HG02884 (cell line): ENCODE measurements at regions not wholly inside any gene's neighbourhood (a gene's known extent, or its start where the extent isn't known, plus 50 kb on each side); places are given as distances from the start of the nearest gene placed in this dataset.

Experiments
- ATAC-seq: cut with Tn5 transposase; IDR thresholded peaks from one replicate; pipeline ENCODE4 v1.9.1; 2021; ENCODE audit warnings: mild to moderate bottlenecking, moderate library complexity; ENCODE audit not compliant: unreplicated experiment

DNA sequence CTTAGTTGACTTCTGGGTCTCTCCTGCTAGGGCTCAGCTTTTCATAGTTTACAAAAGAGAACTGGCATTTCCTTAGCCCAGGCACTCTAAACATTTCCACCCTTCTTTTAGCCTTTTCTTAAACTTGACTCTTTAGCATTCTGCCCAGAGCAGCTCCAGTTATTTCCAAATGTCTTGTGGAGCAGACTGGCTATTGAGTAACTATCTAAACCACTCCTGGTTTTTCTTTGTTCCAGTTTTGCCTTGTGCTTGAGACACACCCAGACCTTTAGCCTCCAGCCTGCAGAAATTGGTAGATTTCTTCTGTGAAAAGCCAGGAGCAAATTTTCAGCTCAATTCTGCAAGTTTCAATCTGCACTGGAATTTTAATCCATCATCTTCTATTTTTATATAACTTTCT is 1813.1 kb downstream of the OLFM4 start:
- ATAC-seq: no peak

DNA sequence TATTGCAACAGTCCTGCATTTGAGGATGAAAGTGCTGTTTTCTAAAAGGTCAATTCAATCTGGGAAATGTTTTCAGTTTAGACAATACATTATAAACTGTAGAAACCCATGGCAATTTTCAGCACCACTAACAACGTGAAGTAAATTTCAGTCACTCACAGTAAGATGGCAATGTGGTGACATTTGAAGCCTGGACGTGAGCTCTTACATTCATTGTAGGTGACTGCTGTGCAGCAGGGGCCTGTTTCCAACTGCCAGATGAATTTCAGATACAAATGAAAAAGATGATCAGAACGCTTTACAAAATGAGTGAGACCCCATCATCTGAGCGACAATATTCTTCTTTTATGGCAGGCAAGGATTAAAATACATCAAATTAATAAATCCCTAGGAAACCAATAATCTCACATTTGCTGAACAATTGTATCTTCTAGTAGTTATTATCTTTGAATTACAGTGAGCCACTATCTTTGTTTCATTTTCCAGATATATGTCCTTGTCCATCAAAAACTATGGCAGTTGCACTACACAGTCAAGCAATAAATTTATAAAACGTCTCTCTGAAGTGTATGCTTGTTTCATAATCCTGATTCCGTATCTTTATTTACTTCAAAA is 1816.8 kb downstream of the OLFM4 start:
- ATAC-seq: no peak

DNA sequence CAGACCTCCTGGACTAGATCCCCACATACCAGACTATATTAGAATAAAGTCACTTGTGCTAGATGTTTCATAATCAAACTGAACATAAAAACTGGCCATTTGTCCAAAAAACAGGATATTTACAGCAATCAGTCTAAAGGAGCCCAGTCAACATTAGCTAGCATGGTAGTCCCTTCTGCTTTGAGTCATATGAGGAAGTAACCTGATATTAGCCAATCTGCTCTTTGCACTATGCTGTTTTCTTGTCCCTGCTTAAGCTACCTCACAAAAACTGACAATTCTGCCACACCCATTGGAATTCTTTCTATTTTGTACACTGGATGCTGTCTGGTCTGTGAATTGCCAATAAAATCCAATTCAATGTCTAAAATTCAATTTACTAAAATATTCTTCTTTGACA is 1824.2 kb downstream of the OLFM4 start:
- no peak for ATAC-seq

DNA sequence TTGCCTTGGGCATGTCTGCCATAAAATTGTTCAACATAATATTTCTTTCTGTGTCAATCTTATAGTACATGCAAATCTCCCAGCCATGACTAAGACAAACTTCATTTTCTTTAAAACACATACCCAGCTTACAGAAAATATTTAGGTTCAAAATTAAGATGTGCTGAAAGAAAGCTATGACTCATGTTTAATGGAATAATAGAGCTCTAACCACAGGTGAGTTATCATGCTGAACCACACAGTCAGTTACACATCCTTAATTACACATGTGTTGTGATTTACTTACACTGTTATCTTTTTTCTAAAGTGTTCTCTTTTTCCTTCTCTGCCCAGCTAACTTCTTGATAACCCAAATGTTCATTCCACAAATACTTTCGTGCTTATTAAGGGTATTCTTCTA is 1831.2 kb downstream of the OLFM4 start:
- ATAC-seq: no peak

DNA sequence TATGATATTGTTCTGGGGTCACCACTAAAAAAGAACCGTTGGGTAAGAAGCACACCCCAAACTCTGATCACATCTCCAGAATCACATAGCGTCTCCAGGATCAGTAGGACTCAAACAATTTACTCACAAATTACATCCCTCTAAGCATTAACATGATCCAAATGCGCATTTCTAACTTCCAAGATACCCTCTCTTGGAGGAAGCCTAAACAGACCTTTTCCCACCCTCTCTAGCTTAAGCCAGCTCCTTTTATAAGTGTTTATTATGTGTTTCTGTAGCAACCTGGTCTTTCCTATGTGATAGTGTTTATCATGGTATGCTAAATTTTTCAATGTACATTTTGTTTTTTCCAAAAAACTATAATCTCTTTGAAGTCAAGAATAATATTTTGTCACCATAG is 1846.5 kb downstream of the OLFM4 start:
- no peak for ATAC-seq

DNA sequence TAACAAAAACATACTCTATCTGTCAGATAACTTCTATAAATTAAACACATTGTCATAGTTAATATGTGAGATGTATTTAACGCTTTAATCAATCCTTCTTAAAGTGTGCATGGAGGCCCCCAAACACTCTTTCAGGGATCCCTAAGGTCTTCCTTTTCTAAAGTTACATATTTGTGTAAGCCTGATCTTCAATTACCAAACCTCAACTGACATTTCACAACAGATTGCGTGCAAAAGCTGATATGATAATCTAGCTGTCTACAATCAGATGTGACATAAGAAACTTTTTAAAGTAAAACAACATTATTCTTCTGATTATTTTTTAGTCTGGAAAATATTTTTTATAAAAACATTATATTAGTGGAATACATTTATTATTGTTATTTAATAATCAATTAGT is 1850.4 kb downstream of the OLFM4 start:
- ATAC-seq: no peak

DNA sequence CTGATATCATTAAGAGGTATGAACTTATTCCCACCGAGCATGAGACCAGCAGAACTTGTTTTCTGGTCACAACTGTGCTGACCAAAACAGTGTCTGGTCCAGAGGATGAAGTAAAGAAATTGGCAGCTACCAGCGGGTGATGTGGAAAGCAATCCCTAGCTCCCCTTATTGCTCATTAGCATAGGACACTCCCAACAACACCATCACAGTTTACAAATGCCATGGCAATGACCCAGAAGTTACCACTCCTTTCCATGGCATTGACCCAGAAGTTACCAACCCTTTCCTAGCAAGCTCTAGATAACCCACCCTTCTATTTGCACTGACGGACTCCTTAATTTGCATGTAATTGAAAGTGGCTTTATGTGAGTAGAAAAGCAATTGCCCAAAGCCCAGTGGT is 1856.1 kb downstream of the OLFM4 start:
- ATAC-seq: no peak

DNA sequence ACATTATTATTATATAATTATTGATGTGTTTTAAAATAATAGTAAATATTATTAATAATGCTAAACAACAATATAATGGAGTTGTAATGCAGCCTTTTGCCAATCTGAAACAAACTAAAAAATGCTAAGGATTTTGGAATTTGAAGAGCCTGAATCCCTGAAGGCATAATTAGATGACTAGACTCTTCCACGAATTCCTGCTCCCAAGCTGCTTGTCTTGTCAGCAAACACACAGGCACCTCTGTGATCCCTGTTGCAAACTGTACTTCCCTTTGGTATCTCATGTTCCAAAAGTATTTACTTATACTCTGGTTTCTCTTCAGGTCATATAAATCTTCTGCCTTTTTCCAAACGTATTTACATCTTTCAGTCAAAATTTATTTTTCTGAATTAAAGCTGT is 1862.4 kb downstream of the OLFM4 start:
- no peak for ATAC-seq

DNA sequence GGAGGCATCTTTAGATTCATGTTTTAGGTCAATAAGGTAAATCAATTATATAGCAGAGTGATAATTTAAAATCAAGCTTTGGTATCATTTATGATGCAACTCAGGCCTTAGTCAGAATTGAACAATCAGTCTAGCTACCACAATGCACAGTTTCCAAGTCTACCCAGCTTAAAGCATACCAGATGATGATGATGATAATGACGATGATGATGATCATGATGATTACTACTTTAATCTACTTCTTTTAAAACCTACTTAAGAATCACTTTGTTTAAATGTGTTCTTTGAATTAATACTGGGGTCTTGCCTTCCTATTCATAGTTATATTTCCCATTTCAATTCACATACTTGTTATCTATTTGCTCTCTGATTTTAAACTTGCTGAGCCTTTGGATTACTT is 1872.7 kb downstream of the OLFM4 start:
- ATAC-seq: no peak

DNA sequence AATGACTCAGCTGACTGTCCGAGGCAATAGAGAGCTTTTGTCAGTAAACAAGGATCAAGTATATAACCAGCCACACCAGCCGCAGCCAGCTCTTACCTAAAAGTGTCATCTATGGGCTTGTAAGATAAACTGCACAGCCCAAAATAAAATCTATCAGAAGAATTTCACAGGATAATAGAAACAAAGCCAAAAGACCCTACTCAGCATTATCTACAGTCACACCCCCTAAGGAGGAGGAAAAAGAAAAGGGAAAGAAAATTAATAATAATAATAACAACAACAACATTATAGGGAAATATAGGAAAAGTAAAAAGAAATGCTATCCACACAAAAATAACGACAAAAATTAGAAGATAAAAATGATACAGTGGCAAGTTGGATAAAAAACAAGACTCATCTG is 1883.8 kb downstream of the OLFM4 start:
- ATAC-seq: no peak

DNA sequence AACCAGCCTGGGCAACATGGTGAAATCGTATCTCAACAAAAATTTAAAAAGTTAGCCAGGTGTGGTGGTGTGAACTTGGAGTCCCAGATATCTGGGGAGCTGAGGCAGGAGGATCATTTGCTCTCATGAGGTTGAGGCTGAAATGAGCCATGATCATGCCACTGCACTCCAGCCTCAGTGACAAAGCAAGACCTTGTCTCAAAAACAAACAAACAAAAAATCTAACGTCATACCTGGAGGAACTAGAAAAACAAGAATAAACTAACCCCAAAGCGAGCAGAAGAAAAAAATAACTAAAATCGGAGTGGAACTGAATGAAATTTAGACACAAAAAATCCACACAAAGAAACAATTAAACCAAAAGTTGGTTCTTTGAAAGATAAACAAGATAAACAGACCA is 1885.1 kb downstream of the OLFM4 start:
- ATAC-seq: no peak

DNA sequence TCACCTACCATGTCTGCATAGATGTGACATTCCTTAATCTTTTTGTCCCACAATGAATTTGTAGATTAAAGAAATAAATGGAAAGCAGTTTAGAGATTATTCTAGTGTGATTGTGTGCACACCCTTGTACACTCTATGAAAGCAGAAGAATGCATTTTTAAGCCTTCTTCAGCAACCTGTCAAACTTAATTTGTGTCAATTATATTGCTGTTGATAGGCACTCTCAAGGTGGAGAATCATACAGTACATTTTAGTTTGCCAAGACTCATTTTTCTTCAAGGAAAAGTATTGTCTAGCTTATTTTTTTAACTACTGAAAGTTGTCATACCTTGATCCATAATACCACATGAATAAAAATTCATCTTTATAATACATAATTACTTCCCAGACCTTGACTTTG is 1898.9 kb downstream of the OLFM4 start:
- no peak for ATAC-seq

DNA sequence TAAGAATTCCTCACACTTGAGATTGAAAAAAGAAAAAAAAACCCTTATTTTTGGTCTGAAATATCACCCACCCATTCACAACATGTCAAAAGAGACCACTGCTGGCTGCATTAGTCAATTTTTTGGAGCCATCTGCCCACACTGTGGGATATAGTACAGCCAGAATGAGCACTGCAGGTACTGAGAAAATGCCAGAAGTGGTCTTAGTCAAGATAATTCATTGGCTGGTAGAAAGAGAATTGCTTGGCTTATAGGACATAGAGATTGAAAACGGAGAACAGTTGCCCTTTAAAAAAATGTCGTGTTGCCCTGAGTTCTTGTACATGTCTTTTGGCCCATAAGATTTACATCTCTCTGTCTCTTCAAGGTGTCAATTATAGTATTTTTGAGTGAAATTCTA is 1899.5 kb downstream of the OLFM4 start:
- no peak for ATAC-seq

DNA sequence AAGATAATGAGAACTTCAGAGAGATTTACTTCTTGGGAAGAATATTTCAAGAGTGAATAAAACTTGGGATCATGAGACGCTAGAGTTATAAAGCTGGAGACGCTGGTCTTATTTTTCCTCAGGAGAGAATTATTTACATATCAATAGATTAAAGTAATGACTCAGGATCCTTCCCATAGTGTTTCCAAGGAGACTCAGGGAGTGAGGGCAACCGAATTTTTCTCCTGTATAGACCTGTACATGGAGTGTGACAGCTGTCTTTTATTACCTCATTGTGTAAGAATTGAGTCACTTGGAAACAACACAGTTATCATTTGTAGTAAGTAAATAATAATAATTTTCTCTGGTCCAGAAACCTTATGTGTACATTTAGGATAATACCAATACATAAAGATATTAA is 1905.5 kb downstream of the OLFM4 start:
- ATAC-seq: no peak

DNA sequence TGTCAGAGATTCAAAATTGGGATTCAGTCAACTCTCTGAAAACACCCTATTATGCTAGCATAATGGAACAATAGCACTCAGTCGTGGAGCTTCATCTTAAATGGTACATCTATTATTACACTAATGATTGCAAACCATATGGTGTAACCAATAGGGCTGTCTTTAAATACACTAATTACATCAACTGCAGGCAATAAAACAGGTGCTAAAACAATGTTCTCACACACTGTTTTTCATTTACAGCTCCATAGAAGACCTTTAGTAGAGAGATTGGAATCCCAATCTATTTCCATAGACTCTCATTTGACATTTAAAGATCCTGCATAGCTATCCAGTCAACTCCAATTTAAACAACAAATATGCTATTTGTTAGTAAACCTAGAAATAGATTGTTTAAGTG is 1917.4 kb downstream of the OLFM4 start:
- ATAC-seq: no peak

DNA sequence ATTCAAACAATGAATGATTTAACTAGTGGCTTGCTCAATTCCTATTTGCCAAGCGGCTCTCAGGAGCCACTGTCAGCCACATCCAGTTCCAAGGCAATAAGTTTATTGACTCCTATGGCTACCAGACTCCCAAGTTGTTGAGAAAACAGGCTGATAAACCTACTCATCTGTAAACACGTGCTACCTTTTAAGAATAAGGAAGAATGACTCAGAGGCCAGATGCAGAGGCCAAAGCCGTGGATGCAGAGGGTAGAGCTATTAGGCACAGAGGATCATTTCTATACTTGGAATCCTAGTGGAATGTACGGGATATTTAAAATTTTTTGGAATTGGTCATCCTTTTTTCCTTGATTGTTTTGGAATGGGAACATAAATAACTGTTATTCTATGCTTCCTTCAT is 1921.1 kb downstream of the OLFM4 start:
- no peak for ATAC-seq

DNA sequence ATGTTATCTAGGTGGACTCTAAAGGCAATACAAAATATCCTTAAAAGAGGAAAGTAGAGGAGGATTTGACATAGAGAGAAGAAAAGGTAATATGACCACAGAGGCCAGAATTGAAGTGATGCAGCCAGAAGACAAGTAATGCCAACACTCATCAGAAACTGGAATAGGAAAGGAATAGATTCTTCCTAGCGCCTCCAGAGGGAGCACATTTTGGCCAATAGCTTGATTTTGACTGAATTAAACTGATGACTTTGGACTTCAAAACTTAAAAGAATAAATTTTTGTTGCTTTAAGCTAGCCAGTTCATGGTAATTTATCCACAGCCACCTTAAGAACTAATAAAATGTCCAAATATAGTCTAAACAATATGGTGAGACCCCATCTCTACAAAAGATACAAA is 1921.9 kb downstream of the OLFM4 start:
- no peak for ATAC-seq

DNA sequence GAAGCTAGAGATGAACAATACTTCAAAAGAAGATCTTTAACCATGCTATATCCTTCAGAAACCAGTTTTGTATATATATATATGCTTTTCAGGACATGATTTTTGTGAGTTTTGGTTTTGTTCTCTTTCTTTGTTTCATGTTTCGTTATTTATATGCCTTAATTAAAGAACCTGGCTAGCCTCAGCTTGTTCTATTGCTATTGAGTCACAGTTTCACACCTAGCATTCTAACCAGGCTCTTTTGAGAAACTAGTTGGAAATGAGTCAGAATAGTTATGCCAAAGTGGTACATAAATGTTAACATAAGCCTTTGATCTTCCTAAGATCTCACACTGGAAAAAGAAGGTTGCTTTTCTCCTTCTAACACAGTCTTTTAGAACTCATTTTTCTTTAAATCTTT is 1925.2 kb downstream of the OLFM4 start:
- ATAC-seq: no peak

DNA sequence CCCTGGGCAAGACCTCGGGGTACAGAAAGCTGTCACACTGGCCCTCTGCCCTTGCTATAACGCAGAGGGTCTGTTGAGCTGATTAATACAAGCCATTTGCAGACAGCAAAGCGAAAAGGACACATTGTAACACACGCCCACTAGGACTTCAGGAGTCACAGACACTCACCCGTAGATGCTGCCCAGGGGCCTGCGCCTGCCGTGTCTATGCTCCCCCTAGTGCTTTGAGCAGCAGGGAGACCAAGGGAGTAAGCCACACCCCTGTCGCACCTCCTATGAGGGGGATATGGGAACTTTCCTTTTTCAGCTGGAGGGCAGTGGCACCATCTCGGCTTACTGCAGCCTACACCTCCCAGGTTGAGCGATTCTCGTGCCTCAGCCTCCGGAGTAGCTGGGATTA is 1930.2 kb downstream of the OLFM4 start:
- ATAC-seq: no peak

DNA sequence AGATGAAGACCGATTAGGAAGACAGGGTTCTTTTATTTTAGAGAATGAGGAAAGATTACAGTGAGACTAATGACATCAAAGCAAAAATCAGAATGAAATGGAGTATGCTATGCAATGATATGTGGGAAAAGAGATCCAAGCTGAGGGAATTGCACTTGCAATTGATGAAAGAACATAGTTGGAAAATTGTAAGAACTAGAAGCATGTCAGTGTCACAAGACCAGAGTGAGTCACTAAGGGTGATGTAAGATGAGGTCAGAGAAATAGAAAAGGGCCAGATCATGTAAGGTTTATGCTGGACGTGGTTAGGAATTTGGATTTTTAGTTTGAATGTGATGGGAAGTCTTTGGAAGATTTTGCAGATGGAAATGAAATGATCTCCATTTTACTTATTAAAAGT is 1937.3 kb downstream of the OLFM4 start:
- ATAC-seq: no peak

DNA sequence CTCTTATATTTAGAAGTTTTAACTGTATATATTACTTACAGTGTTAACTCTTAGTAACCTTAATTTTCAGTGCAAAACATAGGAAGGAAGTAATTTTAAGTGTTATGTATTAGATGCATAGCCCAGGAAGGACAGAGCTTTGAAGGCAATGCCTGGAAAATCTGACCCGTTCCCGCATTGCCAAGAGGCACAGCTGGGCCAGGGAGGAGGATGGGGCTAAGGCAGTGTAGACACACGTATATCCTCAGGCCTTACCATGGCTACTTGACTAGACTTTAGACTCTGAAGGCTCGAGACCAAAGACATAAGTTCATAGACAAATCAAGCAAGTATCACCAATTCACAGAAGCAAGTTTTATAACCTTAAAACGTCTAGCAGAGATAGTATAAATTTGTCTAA is 1944.2 kb downstream of the OLFM4 start:
- no peak for ATAC-seq

DNA sequence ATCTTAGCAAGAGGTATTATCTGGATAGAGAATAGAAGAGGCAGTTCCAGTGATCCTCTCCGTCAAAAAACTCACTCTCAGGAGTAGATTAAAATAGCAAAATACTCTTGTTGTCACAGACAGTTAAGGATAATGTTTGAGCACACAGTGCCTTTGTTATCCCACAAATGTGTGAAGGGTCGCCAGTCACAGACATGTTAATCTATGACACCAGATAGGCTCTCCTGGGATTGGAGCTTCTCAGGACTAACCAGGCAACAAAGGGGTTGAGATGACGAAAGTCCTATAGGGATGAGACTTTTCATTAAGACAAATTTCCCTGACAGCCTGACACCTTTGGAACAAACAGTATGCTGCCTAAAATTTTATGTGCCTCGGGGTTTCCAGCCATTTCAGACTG is 1947.1 kb downstream of the OLFM4 start:
- ATAC-seq: no peak

DNA sequence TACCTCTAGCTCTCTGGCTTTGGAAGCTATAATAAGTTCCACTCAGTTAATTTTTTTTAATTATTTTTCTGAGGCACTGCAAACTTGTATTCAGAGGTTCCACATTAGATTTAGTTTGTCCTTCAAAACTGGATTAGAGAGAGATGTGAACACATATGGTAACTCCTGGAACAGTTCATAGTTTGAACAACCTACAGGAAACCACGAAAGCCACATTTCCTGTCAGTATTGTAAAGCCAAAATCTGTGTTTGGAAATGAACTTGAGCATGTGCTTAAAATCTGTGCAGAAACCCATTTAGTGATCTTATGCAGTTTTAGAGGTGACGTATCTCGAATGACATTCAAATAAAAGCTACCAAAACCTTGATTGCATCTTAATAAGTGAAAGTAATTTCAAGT is 1952.0 kb downstream of the OLFM4 start:
- ATAC-seq: no peak

DNA sequence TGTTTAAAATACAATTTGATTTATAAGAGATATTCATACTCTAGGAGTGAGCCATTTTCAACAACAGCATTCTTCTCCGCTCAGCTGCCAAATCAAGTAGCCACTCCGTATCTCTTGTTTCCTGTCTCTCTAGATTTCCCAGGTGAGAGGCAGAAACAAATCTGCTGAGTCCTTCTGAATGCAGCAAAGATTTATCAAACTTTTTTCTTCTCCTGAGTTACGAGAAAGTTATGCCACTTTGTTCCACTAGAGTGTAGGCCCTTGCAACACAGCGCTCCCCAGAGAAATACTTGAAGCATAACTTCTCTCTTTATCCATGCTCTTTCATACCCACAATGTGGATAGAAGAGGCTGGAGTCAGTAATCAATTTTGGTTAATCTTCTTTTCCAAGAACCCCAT is 1960.8 kb downstream of the OLFM4 start:
- ATAC-seq: no peak
